ENCODE measurements at regions not wholly inside any gene's neighbourhood (a gene's known extent, or its start where the extent isn't known, plus 50 kb on each side); places are given as distances from the start of the nearest gene placed in this dataset.

- no peaks in the 10 kb centered on the region for H3K27me3 Mint-ChIP-seq
- peaks cover 30% of the 10 kb centered on the region for H3K4me1 Mint-ChIP-seq (ENCODE audit: unreplicated experiment)
- H3K27ac Mint-ChIP-seq = peak overlapping the region; percentile 79
- H3K9me3 Mint-ChIP-seq = no peaks in the 10 kb centered on the region
- no peak overlapping the region for H3K4me3 Mint-ChIP-seq
- DNase-seq (ENCODE audit: extremely low spot score, unreplicated experiment) = no peak
- no peak for TF ChIP-seq CTCF (conservative IDR thresholded peaks at IDR 0.05)
- H3K36me3 Mint-ChIP-seq = no peaks in the 10 kb centered on the region
Measured at GRCh38 chr2:8525236-8525581, 156.6 kb upstream of the ID2 start.

- H3K4me3 Mint-ChIP-seq = no peak overlapping the region
- DNase-seq (ENCODE audit: extremely low spot score, unreplicated experiment) = no peak
- no peaks in the 10 kb centered on the region for H3K36me3 Mint-ChIP-seq
- H3K4me1 Mint-ChIP-seq (ENCODE audit: unreplicated experiment) = peaks cover 30% of the 10 kb centered on the region
- H3K9me3 Mint-ChIP-seq = no peaks in the 10 kb centered on the region
- TF ChIP-seq CTCF (conservative IDR thresholded peaks at IDR 0.05) = no peak
- peak overlapping the region; percentile 79 for H3K27ac Mint-ChIP-seq
- no peaks in the 10 kb centered on the region for H3K27me3 Mint-ChIP-seq
Measured at GRCh38 chr2:8525582-8526402, 156.1 kb upstream of the ID2 start.

- H3K9me3 Mint-ChIP-seq = peaks cover 5% of the 10 kb centered on the region
Measured at GRCh38 chr2:8526403-8526696, 155.5 kb upstream of the ID2 start.

GRCh38 chr2:8527031-8527430 is 154.8 kb upstream of the ID2 start:
- no peak for TF ChIP-seq CTCF (conservative IDR thresholded peaks at IDR 0.05)
- DNase-seq (ENCODE audit: extremely low spot score, unreplicated experiment) = no peak
- H3K27ac Mint-ChIP-seq = no peak overlapping the region
- H3K4me3 Mint-ChIP-seq = no peak overlapping the region
- no peaks in the 10 kb centered on the region for H3K27me3 Mint-ChIP-seq
- H3K36me3 Mint-ChIP-seq = no peaks in the 10 kb centered on the region
- peaks cover 6% of the 10 kb centered on the region for H3K9me3 Mint-ChIP-seq
- peaks cover 30% of the 10 kb centered on the region for H3K4me1 Mint-ChIP-seq (ENCODE audit: unreplicated experiment)

More at GRCh38 chr2:8526403-8526696, 155.5 kb upstream of the ID2 start:
- no peaks in the 10 kb centered on the region for H3K27me3 Mint-ChIP-seq
- no peak for TF ChIP-seq CTCF (conservative IDR thresholded peaks at IDR 0.05)
- DNase-seq (ENCODE audit: extremely low spot score, unreplicated experiment) = no peak
- peak overlapping the region; percentile 79 for H3K27ac Mint-ChIP-seq
- H3K36me3 Mint-ChIP-seq = no peaks in the 10 kb centered on the region
- H3K4me1 Mint-ChIP-seq (ENCODE audit: unreplicated experiment) = peaks cover 30% of the 10 kb centered on the region
- H3K4me3 Mint-ChIP-seq = no peak overlapping the region

- Mint-ChIP-seq H3K27me3 (no peaks in the 10 kb centered on the region), H3K36me3 (no peaks in the 10 kb centered on the region), H3K4me1 (ENCODE audit: unreplicated experiment) (peaks cover 30% of the 10 kb centered on the region), H3K27ac (no peak overlapping the region), H3K9me3 (peaks cover 6% of the 10 kb centered on the region), H3K4me3 (no peak overlapping the region)
- no peak for DNase-seq (ENCODE audit: extremely low spot score, unreplicated experiment)
- TF ChIP-seq CTCF (conservative IDR thresholded peaks at IDR 0.05) = no peak
Measured at GRCh38 chr2:8527676-8528075, 154.2 kb upstream of the ID2 start.

Measured in type B pancreatic cell (in vitro differentiated cells).